Hematopoietic multipotent progenitor cell treated with erythropoietin and hydrocortisone succinate and interleukin-3 and kit ligand, for 15 days (in vitro differentiated cells): ENCODE measurements at regions not wholly inside any gene's neighbourhood (a gene's known extent, or its start where the extent isn't known, plus 50 kb on each side); places are given as distances from the start of the nearest gene placed in this dataset.
"Not testable (repeated sequence)": the region's sequence is repeated elsewhere in the genome, so short reads cannot be mapped to it uniquely, and the experiment has no call there.

Experiments
- DNase-seq: peaks from one replicate; pipeline ENCODE4 v3.0.0-alpha.2; 2015; ENCODE audit warnings: low spot score

GRCh38 chr9:20238921-20239320, 383.4 kb downstream of the MLLT3 start:
- no peak for DNase-seq

GRCh38 chr9:20237686-20238085, 384.6 kb downstream of the MLLT3 start:
- no peak for DNase-seq

- no peak for DNase-seq
These were observed 385.6 kb downstream of the MLLT3 start for GRCh38 chr9:20236676-20237075.

GRCh38 chr9:20235206-20235605, 387.1 kb downstream of the MLLT3 start:
- DNase-seq: not testable (repeated sequence)

- no peak for DNase-seq
These were observed 394.2 kb downstream of the MLLT3 start for GRCh38 chr9:20228096-20228495.

- no peak for DNase-seq
These were observed 395.0 kb downstream of the MLLT3 start for GRCh38 chr9:20227166-20227874.

GRCh38 chr9:20226345-20226744, 396.0 kb downstream of the MLLT3 start:
- DNase-seq: no peak

- DNase-seq: no peak
These were observed 396.5 kb downstream of the MLLT3 start for GRCh38 chr9:20225826-20226225.

GRCh38 chr9:20224756-20225155, 397.5 kb downstream of the MLLT3 start:
- no peak for DNase-seq

- DNase-seq: no peak
These were observed 402.0 kb downstream of the MLLT3 start for GRCh38 chr9:20220286-20220685.

GRCh38 chr9:20219437-20219836, 402.9 kb downstream of the MLLT3 start:
- no peak for DNase-seq

GRCh38 chr9:20217596-20217995, 404.7 kb downstream of the MLLT3 start:
- no peak for DNase-seq

GRCh38 chr9:20216438-20216837, 405.9 kb downstream of the MLLT3 start:
- no peak for DNase-seq

- DNase-seq: no peak
These were observed 406.7 kb downstream of the MLLT3 start for GRCh38 chr9:20215552-20215951.

GRCh38 chr9:20212806-20213205, 409.5 kb downstream of the MLLT3 start:
- DNase-seq: no peak

- no peak for DNase-seq
These were observed 412.6 kb downstream of the MLLT3 start for GRCh38 chr9:20209391-20210340.

GRCh38 chr9:20208961-20209371, 413.3 kb downstream of the MLLT3 start:
- no peak for DNase-seq

- no peak for DNase-seq
These were observed 414.1 kb downstream of the MLLT3 start for GRCh38 chr9:20208226-20208625.

- DNase-seq: no peak
These were observed 415.1 kb downstream of the MLLT3 start for GRCh38 chr9:20207176-20207575.

GRCh38 chr9:20205821-20206220, 416.5 kb downstream of the MLLT3 start:
- DNase-seq: no peak

GRCh38 chr9:20200991-20201431, 412.2 kb upstream of the SLC24A2 start:
- DNase-seq: no peak

GRCh38 chr9:20200581-20200980, 411.7 kb upstream of the SLC24A2 start:
- no peak for DNase-seq

- DNase-seq: no peak
These were observed 410.3 kb upstream of the SLC24A2 start for GRCh38 chr9:20199111-20199510.
